22Rv1 (cell line): ENCODE measurements at regions not wholly inside any gene's neighbourhood (a gene's known extent, or its start where the extent isn't known, plus 50 kb on each side); places are given as distances from the start of the nearest gene placed in this dataset.

Experiments
- ZFX ChIP-seq: fragments of 450-650 bp; IDR thresholded peaks from 2 replicates; pipeline ENCODE4 v1.6.1; 2017; ENCODE audit warnings: antibody characterized with exemption, borderline replicate concordance
- TF ChIP-seq, protein P1 (sequence below): fragments of 450-650 bp; IDR thresholded peaks from 2 replicates; pipeline ENCODE4 v1.5.1; 2017; ENCODE audit warnings: mild to moderate bottlenecking

- TF ChIP-seq, protein P1, sequence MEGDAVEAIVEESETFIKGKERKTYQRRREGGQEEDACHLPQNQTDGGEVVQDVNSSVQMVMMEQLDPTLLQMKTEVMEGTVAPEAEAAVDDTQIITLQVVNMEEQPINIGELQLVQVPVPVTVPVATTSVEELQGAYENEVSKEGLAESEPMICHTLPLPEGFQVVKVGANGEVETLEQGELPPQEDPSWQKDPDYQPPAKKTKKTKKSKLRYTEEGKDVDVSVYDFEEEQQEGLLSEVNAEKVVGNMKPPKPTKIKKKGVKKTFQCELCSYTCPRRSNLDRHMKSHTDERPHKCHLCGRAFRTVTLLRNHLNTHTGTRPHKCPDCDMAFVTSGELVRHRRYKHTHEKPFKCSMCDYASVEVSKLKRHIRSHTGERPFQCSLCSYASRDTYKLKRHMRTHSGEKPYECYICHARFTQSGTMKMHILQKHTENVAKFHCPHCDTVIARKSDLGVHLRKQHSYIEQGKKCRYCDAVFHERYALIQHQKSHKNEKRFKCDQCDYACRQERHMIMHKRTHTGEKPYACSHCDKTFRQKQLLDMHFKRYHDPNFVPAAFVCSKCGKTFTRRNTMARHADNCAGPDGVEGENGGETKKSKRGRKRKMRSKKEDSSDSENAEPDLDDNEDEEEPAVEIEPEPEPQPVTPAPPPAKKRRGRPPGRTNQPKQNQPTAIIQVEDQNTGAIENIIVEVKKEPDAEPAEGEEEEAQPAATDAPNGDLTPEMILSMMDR, result no peak
- no peak for TF ChIP-seq ZFX
These were observed 385.3 kb downstream of the CDC5L start for GRCh38 chr6:44772838-44773237.
